ENCODE measurements at regions not wholly inside any gene's neighbourhood (a gene's known extent, or its start where the extent isn't known, plus 50 kb on each side); places are given as distances from the start of the nearest gene placed in this dataset.

DNA sequence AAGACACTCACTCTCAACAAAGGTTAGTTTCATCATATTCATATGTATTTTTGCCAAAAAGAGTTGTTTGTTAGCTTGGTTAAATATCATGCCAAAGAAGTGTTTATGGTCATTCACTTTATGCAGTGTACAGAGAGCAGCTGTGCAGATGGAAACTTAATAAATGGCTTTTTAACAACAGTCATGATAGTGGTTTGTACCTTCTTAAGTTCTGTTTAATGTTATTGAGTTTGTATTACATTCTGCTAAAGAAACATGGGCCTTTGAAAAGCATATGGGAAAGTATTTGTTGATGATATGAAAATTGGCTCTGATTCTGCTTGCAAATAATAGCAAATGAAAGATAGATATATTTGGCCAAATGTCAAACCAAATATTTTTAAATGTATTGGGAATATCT is 607.3 kb downstream of the NCAM2 start:
- Mint-ChIP-seq H3K4me1 (no peaks in the 10 kb centered on the region), H3K4me3 (no peak overlapping the region), H3K27ac (no peak overlapping the region), H3K36me3 (no peaks in the 10 kb centered on the region), H3K27me3 (ENCODE audit: low read depth in 3 of 3) (no peaks in the 10 kb centered on the region), H3K9me3 (peaks cover 8 to 58% (median 23%) of the 10 kb centered on the region in 6 donors)
- no peak for DNase-seq

DNA sequence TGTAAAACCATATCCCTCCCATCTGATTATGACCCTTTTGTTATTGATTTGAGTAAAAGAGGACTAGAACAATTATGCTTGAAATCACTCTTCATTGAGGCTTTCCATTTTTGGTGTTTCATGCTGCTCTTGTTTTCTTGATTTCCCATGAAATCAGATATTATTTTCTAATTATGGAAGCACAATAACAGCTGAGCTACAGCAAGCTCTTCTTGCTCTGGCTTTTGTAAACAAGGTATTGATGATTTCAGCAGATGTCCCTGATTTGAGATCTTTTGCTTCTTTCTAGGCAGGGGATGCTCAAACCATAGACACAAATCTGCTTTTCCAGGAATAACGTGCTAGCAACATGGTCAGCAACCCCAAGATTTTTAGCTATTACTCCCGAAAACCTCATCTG is 607.8 kb downstream of the NCAM2 start:
- no peaks in the 10 kb centered on the region for H3K27me3 Mint-ChIP-seq (ENCODE audit: low read depth in 3 of 3)
- no peaks in the 10 kb centered on the region for H3K4me1 Mint-ChIP-seq
- no peak for DNase-seq
- no peaks in the 10 kb centered on the region for H3K36me3 Mint-ChIP-seq
- no peak overlapping the region for H3K27ac Mint-ChIP-seq
- no peak overlapping the region for H3K4me3 Mint-ChIP-seq
- H3K9me3 Mint-ChIP-seq: peaks cover 10 to 62% (median 22%) of the 10 kb centered on the region in 6 donors

DNA sequence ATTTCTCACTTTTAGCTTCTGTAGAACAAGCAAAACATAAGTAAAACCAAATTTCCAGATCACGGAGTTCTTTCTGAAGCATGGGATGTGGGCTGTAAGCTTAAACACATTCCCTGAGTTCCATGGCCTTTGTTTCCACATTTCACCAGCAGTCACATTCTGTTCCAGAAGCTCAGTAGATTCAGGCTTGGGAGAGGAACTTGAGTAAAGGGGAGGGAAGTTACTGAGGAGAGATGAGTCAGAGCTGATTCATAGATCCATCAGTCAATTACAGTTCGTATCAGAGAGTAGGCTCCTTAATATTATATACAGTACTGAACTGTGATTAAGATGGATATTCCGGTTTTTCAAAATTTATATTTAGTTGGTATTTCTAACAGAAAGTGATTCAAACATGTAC is 614.3 kb downstream of the NCAM2 start:
- no peak overlapping the region for H3K27ac Mint-ChIP-seq
- H3K4me1 Mint-ChIP-seq: no peaks in the 10 kb centered on the region
- H3K9me3 Mint-ChIP-seq: peaks cover 8 to 40% (median 17%) of the 10 kb centered on the region in 6 donors
- no peak for DNase-seq
- no peaks in the 10 kb centered on the region for H3K27me3 Mint-ChIP-seq (ENCODE audit: low read depth in 3 of 3)
- no peak overlapping the region for H3K4me3 Mint-ChIP-seq
- H3K36me3 Mint-ChIP-seq: no peaks in the 10 kb centered on the region

DNA sequence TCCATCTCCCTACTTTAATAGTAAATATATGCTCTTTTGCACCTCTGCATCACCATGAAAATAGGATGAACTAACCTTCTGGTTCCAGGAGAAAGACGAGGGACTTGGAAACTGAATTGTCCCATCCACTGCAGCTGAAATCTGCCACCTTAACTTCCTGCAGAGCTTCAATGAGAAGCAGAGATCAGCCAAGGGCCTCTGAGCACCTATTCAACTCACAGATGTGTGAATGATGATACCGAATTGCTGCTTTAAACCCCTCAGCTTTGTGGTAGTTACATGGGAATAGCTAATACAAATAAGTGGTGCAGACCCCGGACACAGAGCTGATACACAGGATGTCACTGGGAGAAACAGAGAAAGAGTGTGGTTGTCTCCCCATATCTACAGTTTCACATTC is 616.8 kb downstream of the NCAM2 start:
- Mint-ChIP-seq H3K4me1 (no peaks in the 10 kb centered on the region), H3K27ac (no peak overlapping the region), H3K27me3 (ENCODE audit: low read depth in 3 of 3) (no peaks in the 10 kb centered on the region), H3K4me3 (no peak overlapping the region), H3K36me3 (no peaks in the 10 kb centered on the region), H3K9me3 (peaks cover 6 to 32% (median 13%) of the 10 kb centered on the region in 6 donors)
- no peak for DNase-seq

DNA sequence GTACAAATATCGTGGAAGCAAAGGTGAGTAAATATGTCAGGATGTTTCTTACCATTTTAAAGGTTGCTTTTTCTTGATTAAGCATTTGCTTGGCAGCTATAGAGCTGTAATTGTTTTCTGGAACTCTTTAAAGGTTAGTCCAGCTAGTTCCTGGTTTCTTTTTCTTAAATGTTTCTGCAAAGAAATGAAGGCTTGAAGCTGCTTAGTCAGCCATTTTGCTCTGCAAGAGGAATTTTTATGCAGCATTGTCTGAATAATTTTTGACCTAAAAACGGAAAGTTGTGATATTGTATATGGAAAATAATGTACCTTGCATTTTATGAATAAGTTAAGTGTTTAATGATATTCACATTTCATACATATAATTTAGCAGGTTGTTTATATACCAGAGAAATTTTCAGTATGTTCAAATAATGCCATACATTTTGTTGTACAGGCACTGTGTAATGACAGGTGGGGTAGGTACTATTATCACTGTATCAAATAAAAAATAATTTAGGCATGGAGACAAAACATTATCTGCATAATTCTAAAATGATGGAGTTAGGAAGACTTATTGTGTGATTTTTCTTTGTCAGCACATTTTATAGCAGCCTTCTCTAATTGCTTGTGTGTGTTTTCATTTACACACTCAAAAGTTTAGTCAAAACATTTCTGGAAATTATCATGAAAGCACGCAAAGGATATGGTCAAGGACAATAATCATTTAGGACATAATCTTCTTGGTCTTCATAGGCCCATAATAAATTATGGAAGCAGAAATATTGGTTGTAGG is 624.4 kb downstream of the NCAM2 start:
- no peak overlapping the region for H3K4me3 Mint-ChIP-seq
- H3K9me3 Mint-ChIP-seq: peaks cover 9 to 43% (median 21%) of the 10 kb centered on the region in 6 donors
- peaks cover 0 to 4% (median 0%) of the 10 kb centered on the region in 3 donors for H3K27me3 Mint-ChIP-seq (ENCODE audit: low read depth in 3 of 3)
- peaks cover 0 to 4% (median 0%) of the 10 kb centered on the region in 3 donors for H3K36me3 Mint-ChIP-seq
- DNase-seq: no peak
- H3K27ac Mint-ChIP-seq: no peak overlapping the region
- no peaks in the 10 kb centered on the region for H3K4me1 Mint-ChIP-seq

DNA sequence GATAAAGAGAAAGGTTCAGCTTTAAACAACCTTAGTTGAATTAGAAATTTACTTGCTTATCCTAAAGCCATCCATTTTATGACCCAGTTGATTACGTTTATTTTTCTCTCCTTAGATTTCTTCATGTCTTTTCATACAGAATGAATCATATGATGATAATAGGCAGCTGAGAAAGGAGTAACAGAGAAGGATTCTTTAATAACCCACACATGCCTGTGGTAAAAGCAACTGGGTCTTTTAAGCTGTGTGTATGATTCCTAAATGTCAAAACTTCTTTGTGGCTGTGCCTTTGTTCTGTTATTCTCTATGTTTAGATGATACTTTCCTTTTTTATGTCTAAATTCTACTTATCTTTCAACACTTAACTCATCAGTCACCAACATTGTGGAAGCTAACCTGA is 626.5 kb downstream of the NCAM2 start:
- Mint-ChIP-seq H3K36me3 (peaks cover 0 to 4% (median 0%) of the 10 kb centered on the region in 3 donors), H3K4me3 (no peak overlapping the region), H3K27me3 (ENCODE audit: low read depth in 3 of 3) (peaks cover 0 to 4% (median 0%) of the 10 kb centered on the region in 3 donors), H3K9me3 (peaks cover 9 to 41% (median 20%) of the 10 kb centered on the region in 6 donors), H3K27ac (no peak overlapping the region), H3K4me1 (no peaks in the 10 kb centered on the region)
- DNase-seq: no peak

DNA sequence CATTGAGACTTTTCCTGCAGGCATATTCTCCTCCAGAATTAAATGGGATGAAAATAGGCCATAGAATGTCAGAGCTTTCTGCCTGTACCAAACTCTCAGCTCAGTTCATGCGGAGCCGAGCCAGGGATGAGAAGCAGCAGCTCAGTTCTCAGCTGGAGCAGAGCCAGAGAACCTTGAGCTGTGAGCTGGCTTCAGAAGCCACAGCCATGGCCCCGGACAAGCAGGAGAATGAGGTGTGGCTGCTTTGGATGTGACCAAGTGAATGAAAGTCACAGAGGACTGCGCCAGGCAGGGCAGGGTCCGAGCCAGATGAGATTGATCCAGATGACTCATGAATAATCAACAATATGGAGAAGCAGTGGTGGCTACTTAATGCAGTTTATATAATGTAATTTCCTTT is 633.8 kb downstream of the NCAM2 start:
- Mint-ChIP-seq H3K27me3 (ENCODE audit: low read depth in 3 of 3) (peaks cover 0 to 6% (median 2%) of the 10 kb centered on the region in 3 donors), H3K27ac (no peak overlapping the region), H3K4me3 (no peak overlapping the region), H3K4me1 (no peaks in the 10 kb centered on the region), H3K9me3 (peaks cover under 1 to 45% (median 22%) of the 10 kb centered on the region in 6 donors), H3K36me3 (no peaks in the 10 kb centered on the region)
- no peak for DNase-seq

DNA sequence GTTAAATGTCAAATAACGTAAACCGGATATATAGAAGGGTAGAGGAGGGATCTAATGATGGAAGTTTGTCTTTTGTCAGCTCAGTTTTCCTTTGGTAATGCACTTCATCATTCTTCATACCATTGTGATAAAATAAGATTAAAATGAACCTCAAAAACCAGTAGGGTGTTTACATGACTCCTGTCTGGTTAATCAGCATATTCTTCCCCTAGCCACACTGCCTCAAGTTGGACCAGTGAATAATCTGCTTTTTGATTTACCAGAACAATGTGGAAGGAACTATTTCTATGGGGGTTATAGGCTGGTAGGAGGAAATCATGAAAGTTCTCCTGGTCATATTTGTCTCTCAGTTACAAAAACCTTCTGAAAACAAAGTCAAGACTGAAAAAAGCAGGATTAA is 634.7 kb downstream of the NCAM2 start:
- no peak for DNase-seq
- H3K4me3 Mint-ChIP-seq: no peak overlapping the region
- H3K4me1 Mint-ChIP-seq: no peaks in the 10 kb centered on the region
- H3K27me3 Mint-ChIP-seq (ENCODE audit: low read depth in 3 of 3): peaks cover 0 to 6% (median 2%) of the 10 kb centered on the region in 3 donors
- H3K9me3 Mint-ChIP-seq: peaks cover 4 to 52% (median 24%) of the 10 kb centered on the region in 6 donors
- no peak overlapping the region for H3K27ac Mint-ChIP-seq
- H3K36me3 Mint-ChIP-seq: no peaks in the 10 kb centered on the region

DNA sequence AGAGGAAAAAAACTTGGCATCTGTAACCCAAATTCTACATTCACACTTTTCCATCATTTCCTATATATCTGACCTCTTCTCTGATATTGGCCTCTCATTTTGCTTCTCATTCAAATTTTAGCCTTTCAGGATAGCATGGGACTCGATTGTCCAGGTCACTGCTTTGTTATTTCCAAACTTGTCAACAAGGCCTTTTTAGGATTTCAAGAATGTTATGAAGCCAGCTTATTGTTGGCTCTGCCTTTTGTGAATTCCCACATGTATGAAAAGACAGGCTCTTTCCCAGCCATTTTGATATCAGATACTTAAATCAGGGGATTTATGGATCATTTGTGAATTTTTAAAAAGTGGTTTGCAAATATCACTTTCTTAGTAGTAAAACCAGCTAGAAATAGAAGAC is 663.5 kb downstream of the NCAM2 start:
- H3K4me1 Mint-ChIP-seq: no peaks in the 10 kb centered on the region

DNA sequence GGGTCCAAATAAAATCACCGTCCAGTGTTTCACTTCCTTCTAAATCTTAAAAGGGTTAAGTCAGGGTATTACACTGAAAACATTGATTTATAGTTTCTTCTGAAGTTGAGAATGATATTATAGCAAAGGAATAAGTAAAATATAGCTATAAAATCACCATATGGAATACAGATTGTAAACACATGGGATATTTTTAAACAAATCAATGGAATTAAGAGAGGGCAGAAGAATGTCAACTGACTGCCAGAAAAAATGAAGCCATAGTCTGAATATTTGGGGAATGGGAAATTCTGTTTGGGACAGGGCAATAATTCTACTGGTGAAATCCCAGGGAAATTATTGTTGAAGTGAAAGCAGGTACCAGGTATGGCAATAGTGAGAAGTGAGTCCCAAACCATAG is 664.6 kb downstream of the NCAM2 start:
- no peaks in the 10 kb centered on the region for H3K36me3 Mint-ChIP-seq
- DNase-seq: no peak

More for the DNA sequence above, 663.5 kb downstream of the NCAM2 start:
- Mint-ChIP-seq H3K27me3 (ENCODE audit: low read depth in 3 of 3) (no peaks in the 10 kb centered on the region), H3K36me3 (no peaks in the 10 kb centered on the region), H3K4me3 (no peak overlapping the region), H3K9me3 (peaks cover 7 to 35% (median 20%) of the 10 kb centered on the region in 6 donors), H3K27ac (no peak overlapping the region)
- no peak for DNase-seq

DNA sequence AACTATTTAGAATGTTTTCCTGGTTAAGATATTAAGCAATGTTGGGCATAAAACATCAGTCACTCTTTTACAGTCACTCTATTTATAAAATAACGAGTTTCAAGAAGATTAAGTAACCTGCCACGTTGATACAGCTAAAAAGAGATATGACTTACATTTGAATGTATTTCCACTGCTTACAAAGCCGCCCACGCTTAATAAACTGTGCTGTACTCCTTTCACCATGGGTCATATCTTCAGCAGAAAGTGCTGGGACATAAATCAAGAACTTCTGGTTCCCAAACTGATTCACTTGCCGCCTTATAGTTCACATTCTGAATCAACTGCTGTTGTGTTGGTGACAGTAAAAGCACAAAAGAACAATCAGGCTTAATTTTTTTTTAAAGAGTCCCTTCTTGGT is 666.7 kb downstream of the NCAM2 start:
- H3K4me3 Mint-ChIP-seq: no peak overlapping the region
- H3K27me3 Mint-ChIP-seq (ENCODE audit: low read depth in 3 of 3): no peaks in the 10 kb centered on the region
- DNase-seq: no peak
- H3K9me3 Mint-ChIP-seq: peaks cover 4 to 43% (median 23%) of the 10 kb centered on the region in 6 donors
- H3K36me3 Mint-ChIP-seq: no peaks in the 10 kb centered on the region
- H3K4me1 Mint-ChIP-seq: no peaks in the 10 kb centered on the region
- no peak overlapping the region for H3K27ac Mint-ChIP-seq

More for the DNA sequence above, 664.6 kb downstream of the NCAM2 start:
- Mint-ChIP-seq H3K4me3 (no peak overlapping the region), H3K4me1 (no peaks in the 10 kb centered on the region), H3K9me3 (peaks cover 4 to 42% (median 22%) of the 10 kb centered on the region in 6 donors), H3K27me3 (ENCODE audit: low read depth in 3 of 3) (no peaks in the 10 kb centered on the region), H3K27ac (no peak overlapping the region)

DNA sequence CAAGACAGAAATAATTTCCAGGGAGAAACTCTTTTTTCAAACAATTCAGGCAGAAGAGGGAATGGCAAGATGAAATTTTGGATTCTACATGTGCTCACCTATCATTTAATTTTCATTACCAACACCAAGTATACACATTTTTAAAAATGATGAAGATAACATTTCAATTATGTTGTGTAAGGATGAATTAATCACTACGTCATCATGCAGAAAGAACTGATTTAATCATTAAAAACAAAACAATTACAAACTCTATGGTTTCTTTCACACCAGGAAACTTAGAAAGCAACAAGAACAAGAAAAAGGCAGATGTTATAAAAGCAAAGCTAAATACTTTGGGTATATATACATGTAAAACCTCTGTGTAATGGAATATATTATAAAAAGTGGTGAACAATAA is 668.5 kb downstream of the NCAM2 start:
- H3K36me3 Mint-ChIP-seq: no peaks in the 10 kb centered on the region
- no peak overlapping the region for H3K4me3 Mint-ChIP-seq
- H3K4me1 Mint-ChIP-seq: no peaks in the 10 kb centered on the region
- no peak overlapping the region for H3K27ac Mint-ChIP-seq
- H3K27me3 Mint-ChIP-seq (ENCODE audit: low read depth in 3 of 3): no peaks in the 10 kb centered on the region
- no peak for DNase-seq
- peaks cover 2 to 44% (median 26%) of the 10 kb centered on the region in 6 donors for H3K9me3 Mint-ChIP-seq

DNA sequence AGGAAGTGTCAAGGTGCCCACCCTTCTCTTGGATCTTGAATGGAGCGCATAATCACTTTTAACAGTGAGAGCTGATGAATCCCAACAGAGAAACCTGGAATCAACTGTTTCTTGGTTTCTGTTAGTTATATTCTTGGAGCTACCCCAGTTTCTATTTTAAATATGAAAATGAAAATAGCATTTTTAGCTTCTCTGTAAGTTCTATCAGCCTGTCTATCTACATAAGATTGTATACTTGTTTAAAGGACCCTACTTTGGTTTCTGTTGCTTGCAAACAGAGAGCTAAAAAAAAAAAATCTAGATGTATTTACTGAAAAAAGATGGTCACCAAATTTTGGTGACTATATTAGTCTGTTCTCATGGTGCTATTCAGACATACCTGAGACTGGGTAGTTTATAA is 670.0 kb downstream of the NCAM2 start:
- Mint-ChIP-seq H3K4me1 (no peaks in the 10 kb centered on the region), H3K36me3 (no peaks in the 10 kb centered on the region), H3K27ac (no peak overlapping the region), H3K27me3 (ENCODE audit: low read depth in 3 of 3) (peaks cover 0 to under 1% (median 0%) of the 10 kb centered on the region in 3 donors), H3K9me3 (peaks cover 2 to 38% (median 21%) of the 10 kb centered on the region in 6 donors), H3K4me3 (no peak overlapping the region)
- no peak for DNase-seq

DNA sequence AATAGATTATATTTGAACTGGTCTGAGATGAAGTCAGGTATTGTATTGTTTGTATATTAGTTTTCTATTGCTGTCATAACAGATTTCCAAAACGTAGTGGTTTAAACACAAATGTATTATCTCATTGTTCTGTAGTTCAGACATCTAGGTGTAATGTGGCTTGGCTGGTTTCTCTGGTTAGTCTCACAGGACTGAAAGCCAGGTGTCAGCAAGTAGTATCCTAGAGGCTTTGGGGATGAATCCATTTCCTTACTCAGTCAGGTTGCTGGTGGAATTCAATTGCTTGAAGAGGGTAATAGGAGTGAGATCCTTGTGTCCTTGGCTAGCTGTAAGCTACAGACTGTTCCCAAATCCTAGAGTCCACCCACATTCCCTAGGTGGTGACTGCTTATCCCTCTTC is 675.8 kb downstream of the NCAM2 start:
- H3K27me3 Mint-ChIP-seq (ENCODE audit: low read depth in 3 of 3): peaks cover 0 to 2% (median 0%) of the 10 kb centered on the region in 3 donors
- peaks cover 0 to 3% (median 0%) of the 10 kb centered on the region in 3 donors for H3K36me3 Mint-ChIP-seq
- H3K27ac Mint-ChIP-seq: no peak overlapping the region
- H3K9me3 Mint-ChIP-seq: peaks cover 9 to 60% (median 25%) of the 10 kb centered on the region in 6 donors
- DNase-seq: no peak
- no peak overlapping the region for H3K4me3 Mint-ChIP-seq
- no peaks in the 10 kb centered on the region for H3K4me1 Mint-ChIP-seq

DNA sequence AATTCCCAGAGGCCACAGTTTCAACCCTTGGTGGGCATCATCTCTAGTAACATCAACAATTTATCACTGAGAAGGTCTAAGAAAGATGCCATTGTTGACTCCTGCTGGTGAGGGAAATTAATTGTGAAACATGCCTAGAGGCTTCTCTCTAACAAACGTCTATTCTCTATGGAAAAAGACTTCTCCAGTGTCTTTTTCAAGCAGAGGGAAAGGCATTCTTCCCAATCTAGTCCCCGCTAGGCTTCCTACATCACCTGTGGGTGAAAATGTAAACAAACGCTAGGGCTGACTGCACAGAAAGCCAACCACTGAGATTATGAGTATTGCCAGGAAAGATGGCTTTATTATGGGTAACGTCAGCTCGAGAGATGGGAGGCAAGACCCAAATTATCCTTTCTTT is 677.4 kb downstream of the NCAM2 start:
- H3K4me1 Mint-ChIP-seq: no peaks in the 10 kb centered on the region
- no peak overlapping the region for H3K4me3 Mint-ChIP-seq
- peaks cover 0 to 3% (median 0%) of the 10 kb centered on the region in 3 donors for H3K36me3 Mint-ChIP-seq
- H3K9me3 Mint-ChIP-seq: peaks cover 12 to 68% (median 27%) of the 10 kb centered on the region in 6 donors
- peaks cover 0 to 2% (median 0%) of the 10 kb centered on the region in 3 donors for H3K27me3 Mint-ChIP-seq (ENCODE audit: low read depth in 3 of 3)
- DNase-seq: no peak
- H3K27ac Mint-ChIP-seq: no peak overlapping the region
